ENCODE measurements at regions not wholly inside any gene's neighbourhood (a gene's known extent, or its start where the extent isn't known, plus 50 kb on each side); places are given as distances from the start of the nearest gene placed in this dataset.

GRCh38 chr16:13665876-13666275, 254.1 kb upstream of the ERCC4 start:
- Histone ChIP-seq H3K27me3 (ENCODE audit: insufficient read depth, low read length) (no peaks in the 10 kb centered on the region), H4K20me1 (ENCODE audit: insufficient read depth, low read length) (no peaks in the 10 kb centered on the region), H3K79me2 (ENCODE audit: insufficient read depth, low read length) (no peaks in the 10 kb centered on the region), H3K4me3 (ENCODE audit: low read depth, low read length, poor library complexity, severe bottlenecking) (no peak overlapping the region), H3K9me3 (ENCODE audit: low read length) (no peaks in the 10 kb centered on the region), H2AFZ (ENCODE audit: low read length) (no peak overlapping the region), H3K36me3 (ENCODE audit: insufficient read depth, low read length) (no peaks in the 10 kb centered on the region), H3K27ac (ENCODE audit: low read depth, low read length, poor library complexity, severe bottlenecking) (no peak overlapping the region), H3K4me2 (ENCODE audit: low read length) (no peak overlapping the region), H3K9ac (ENCODE audit: low read length) (no peak overlapping the region), H3K9me2 (ENCODE audit: low read depth, low read length) (no peaks in the 10 kb centered on the region), H3K4me1 (ENCODE audit: insufficient read depth, low read length, severe bottlenecking) (no peaks in the 10 kb centered on the region), H3F3A (ENCODE audit: insufficient read depth, low read length) (no peaks in the 10 kb centered on the region)
- no peak for TF ChIP-seq EZH2 (IDR thresholded peaks at IDR 0.05; ENCODE audit: borderline replicate concordance, low read length)
- TF ChIP-seq, protein P1, sequence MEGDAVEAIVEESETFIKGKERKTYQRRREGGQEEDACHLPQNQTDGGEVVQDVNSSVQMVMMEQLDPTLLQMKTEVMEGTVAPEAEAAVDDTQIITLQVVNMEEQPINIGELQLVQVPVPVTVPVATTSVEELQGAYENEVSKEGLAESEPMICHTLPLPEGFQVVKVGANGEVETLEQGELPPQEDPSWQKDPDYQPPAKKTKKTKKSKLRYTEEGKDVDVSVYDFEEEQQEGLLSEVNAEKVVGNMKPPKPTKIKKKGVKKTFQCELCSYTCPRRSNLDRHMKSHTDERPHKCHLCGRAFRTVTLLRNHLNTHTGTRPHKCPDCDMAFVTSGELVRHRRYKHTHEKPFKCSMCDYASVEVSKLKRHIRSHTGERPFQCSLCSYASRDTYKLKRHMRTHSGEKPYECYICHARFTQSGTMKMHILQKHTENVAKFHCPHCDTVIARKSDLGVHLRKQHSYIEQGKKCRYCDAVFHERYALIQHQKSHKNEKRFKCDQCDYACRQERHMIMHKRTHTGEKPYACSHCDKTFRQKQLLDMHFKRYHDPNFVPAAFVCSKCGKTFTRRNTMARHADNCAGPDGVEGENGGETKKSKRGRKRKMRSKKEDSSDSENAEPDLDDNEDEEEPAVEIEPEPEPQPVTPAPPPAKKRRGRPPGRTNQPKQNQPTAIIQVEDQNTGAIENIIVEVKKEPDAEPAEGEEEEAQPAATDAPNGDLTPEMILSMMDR (IDR thresholded peaks at IDR 0.05; ENCODE audit: low read length) = no peak

GRCh38 chr16:13672196-13672595, 247.8 kb upstream of the ERCC4 start:
- no peaks in the 10 kb centered on the region for H3K27me3 ChIP-seq (ENCODE audit: insufficient read depth, low read length)
- no peaks in the 10 kb centered on the region for H3K9me2 ChIP-seq (ENCODE audit: low read depth, low read length)
- H3K9ac ChIP-seq (ENCODE audit: low read length) = no peak overlapping the region
- no peak overlapping the region for H2AFZ ChIP-seq (ENCODE audit: low read length)
- H3K27ac ChIP-seq (ENCODE audit: low read depth, low read length, poor library complexity, severe bottlenecking) = no peak overlapping the region
- H3K4me1 ChIP-seq (ENCODE audit: insufficient read depth, low read length, severe bottlenecking) = no peaks in the 10 kb centered on the region
- no peak overlapping the region for H3K4me2 ChIP-seq (ENCODE audit: low read length)
- TF ChIP-seq, protein P1 (IDR thresholded peaks at IDR 0.05; ENCODE audit: low read length) = no peak
- no peak for TF ChIP-seq EZH2 (IDR thresholded peaks at IDR 0.05; ENCODE audit: borderline replicate concordance, low read length)
- no peaks in the 10 kb centered on the region for H3K9me3 ChIP-seq (ENCODE audit: low read length)
- H4K20me1 ChIP-seq (ENCODE audit: insufficient read depth, low read length) = no peaks in the 10 kb centered on the region
- H3F3A ChIP-seq (ENCODE audit: insufficient read depth, low read length) = no peaks in the 10 kb centered on the region
- H3K79me2 ChIP-seq (ENCODE audit: insufficient read depth, low read length) = no peaks in the 10 kb centered on the region
- no peaks in the 10 kb centered on the region for H3K36me3 ChIP-seq (ENCODE audit: insufficient read depth, low read length)
- H3K4me3 ChIP-seq (ENCODE audit: low read depth, low read length, poor library complexity, severe bottlenecking) = no peak overlapping the region

DNA sequence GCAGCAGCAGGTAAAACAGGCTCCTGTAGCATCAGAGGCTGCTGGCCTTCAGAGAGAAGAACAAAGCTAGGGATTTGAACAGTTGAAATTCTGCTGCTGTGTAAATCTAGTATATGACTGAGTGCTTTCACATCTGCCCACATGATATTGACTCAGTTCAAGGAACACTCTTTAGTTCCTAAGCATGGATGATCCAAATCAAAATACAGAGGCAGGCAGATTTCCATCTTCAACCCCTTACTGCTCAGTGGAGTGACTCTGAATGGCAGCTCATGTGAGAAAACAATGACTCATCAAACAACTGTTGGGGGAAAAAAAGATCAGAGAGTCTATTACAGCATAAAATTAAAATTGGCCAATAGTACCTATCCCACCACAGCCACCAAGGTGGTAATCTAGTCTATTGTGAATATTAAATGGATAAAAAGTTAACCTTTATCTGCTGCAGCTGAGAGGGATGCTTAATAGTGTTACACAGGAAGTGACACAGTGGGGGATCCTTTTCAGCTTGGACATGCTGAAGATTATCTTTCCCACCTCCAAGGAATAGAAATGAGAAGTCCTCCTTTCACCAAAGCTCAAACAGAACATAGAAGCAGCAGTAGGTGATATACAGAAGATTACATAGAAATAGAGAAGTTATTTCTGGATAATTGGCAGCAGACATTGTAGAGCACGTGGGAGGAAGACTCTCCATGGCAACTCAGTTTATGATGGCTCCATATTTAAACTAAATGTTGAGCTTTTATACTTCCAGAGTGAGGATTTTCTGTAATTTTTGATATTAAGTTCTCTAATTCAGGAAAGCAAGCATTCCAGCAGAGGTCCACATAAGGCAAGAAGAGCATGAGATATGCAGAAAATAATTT, 239.7 kb upstream of the ERCC4 start:
- Histone ChIP-seq H4K20me1 (ENCODE audit: insufficient read depth, low read length) (no peaks in the 10 kb centered on the region), H3K4me1 (ENCODE audit: insufficient read depth, low read length, severe bottlenecking) (no peaks in the 10 kb centered on the region), H3K9me3 (ENCODE audit: low read length) (no peaks in the 10 kb centered on the region), H2AFZ (ENCODE audit: low read length) (no peak overlapping the region), H3K4me3 (ENCODE audit: low read depth, low read length, poor library complexity, severe bottlenecking) (no peak overlapping the region), H3K9me2 (ENCODE audit: low read depth, low read length) (no peaks in the 10 kb centered on the region), H3K36me3 (ENCODE audit: insufficient read depth, low read length) (no peaks in the 10 kb centered on the region), H3K27me3 (ENCODE audit: insufficient read depth, low read length) (no peaks in the 10 kb centered on the region), H3F3A (ENCODE audit: insufficient read depth, low read length) (no peaks in the 10 kb centered on the region), H3K79me2 (ENCODE audit: insufficient read depth, low read length) (no peaks in the 10 kb centered on the region), H3K9ac (ENCODE audit: low read length) (no peak overlapping the region), H3K27ac (ENCODE audit: low read depth, low read length, poor library complexity, severe bottlenecking) (no peak overlapping the region), H3K4me2 (ENCODE audit: low read length) (no peak overlapping the region)
- TF ChIP-seq, protein P1 (IDR thresholded peaks at IDR 0.05; ENCODE audit: low read length) = no peak
- no peak for TF ChIP-seq EZH2 (IDR thresholded peaks at IDR 0.05; ENCODE audit: borderline replicate concordance, low read length)
